ENCODE measurements at regions not wholly inside any gene's neighbourhood (a gene's known extent, or its start where the extent isn't known, plus 50 kb on each side); places are given as distances from the start of the nearest gene placed in this dataset.

DNA sequence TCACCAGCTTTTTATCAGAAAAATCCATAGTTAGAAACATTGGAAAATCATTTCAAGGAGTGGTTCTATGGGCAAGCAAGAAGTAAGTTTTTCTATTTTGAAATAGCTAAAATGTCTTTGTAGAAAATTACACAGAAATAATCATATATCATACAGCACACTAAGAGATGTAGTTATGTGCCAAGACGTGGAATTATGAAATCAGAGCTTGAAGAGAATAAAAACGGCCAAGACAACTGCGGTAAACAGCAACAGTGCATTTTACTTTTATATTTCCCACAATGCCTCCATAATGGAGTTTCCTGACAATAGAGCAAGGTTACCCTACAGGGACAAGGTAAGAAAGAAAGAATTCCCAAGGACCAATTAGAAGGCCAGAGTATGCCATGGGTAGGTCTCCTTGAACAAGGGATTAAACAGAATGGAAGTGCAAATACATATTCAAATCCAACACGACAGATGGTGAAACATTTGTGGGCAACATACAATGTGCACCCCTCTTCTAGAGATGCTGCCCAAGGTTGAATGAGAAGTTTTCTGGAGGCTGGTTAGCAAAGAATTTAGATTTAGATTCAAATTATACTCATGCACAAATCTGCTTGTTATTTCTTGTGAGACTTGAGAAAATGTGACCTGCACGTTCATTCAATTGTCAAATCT lies 76.1 kb upstream of the BTG1 start:
- no peak for DNase-seq

DNA sequence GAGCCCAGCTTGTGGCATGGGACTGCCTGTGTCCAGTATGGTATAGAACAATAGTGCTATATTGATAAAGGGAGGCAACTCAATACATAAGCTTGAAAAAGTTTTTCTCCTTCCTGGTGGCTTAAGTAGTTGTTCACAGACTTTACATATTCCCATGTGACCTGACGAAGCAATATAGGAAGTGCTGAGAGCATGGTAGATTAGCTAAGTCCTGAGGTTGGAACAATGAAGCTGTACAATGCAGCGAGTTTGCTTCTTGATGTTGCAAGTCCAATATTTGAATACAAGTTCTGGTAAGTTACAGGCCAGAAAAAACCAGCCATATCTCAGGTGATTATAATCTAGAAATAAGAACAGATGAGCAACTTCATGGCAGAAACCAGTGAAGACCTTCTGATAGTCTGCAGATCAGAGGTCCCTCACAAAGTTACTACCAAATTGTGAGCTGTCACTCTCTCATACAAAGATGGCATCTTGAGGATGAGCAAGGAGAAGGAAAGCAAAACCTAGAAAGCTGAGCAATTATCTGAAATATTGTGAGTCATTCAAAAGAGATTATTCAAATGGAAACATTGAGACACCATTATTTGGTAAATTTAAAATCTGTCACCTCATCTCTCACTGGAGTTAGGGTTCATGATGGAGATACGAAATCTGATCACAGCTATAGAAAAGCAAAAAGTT lies 72.9 kb upstream of the BTG1 start:
- no peak for DNase-seq

DNA sequence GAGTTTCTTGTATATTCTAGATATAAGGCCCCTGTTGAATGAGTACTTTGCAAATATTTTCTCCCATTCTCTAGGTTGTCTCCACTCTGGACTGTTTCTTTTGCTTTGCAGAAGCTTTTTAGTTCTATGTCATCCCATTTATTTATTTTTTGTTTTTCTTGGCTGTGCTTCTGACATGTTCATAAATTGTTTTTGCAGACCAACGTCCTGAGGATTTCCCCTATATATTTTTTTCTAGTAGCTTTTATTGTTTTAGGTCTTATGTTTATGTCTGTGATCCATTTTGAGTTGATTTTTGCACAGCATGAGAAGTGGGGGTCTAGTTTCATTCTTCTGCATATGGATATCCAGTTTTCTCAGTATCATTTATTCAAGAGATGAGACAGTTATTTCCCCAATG lies 70.4 kb upstream of the BTG1 start:
- DNase-seq, result no peak

DNA sequence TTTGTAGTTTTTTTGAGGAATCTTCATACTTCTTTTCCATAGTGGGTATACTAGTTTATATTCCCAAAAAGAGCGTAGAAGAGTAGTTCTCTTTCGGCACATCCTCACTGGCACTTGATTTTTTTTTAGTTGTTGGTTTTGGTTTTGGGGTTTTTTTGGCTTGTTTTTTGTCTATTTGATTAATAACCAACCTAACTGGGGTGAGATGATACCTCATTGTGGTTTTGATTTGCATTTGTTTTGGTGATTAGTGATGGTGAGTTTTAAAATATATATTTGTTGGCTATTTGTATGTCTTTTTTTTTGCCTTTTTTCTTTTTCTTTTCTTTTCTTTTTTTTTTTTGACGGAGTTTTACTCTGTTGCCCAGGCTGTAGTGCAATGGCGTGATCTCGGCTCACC lies 69.7 kb upstream of the BTG1 start:
- no peak for DNase-seq

DNA sequence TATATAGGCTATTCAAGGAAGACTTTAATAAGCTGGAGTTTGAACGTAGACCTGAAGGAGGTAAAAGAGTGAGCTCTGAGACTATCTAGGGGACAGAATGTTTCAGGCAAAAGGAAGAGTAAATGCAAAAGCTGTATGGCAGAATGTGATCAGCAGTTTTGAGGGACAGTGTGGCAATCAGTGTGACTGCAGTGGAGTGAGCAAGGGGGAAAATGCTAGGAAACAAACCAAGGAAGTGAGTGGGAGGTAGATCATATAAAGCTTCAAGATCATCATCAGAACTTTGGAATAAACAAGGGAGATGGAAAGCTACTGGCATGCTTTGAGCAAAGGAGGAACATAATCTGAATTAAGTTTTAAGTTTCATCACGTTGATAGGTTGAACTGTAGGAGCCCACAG lies 67.5 kb upstream of the BTG1 start:
- no peak for DNase-seq

DNA sequence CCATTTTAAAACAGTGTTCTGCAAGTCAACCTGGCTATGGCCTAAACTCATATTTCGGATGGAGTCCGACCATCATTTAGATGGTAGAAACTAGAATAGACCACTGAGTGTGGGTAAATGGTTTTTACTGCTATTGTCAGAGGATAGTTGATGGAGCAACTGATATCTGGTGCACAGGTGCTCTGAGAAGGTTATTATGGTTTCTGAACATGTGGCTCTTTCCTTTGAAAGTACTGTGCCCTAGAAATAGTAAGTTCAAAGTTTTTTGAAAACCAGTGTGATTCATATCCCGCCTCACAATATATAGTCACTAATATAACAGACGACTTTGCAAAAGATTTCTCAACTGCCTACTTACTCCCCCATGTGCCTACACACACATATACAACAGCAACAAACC lies 64.4 kb upstream of the BTG1 start:
- DNase-seq, result no peak

DNA sequence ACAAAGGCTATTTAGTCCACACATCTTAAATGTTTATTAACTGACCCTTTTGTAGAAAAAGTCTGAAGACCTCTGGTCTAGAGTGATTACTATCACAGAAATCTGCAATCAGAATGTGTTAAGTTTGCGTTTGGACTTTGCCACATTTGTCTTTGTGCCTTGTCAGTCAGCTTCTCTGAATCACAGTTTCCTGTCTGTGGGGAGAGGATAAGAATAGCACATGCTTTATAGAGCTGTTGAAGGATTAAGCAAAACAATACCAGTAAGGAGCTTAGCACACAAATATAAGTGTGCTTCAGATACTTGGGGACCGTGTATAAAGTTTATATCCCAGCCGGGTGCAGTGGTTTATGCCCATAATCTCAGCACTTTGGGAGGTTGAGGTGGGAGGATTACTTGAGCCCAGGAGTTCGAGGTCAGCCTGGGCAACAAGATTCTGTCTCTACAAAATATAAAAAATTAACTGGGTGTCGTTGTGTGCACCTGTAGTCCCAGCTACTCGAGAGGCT lies 63.0 kb upstream of the BTG1 start:
- no peak for DNase-seq

DNA sequence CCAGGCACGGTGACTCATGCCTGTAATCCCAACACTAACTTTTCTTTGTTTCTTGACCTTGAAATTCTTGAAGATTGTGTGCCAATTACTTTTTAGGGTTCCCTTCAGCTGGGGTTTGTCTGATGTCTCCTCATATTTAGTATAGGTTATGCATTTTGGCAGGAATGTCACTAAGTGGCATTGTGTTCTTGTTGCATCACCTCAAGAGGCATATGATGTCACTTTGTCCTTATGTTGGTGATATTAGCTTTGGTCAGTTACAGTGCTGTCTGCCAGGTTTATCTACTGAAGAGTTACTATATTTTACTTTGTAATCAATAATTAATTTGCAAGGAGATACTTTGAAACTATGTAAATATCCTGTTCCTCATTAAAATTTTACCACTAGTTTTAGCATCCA lies 61.0 kb upstream of the BTG1 start:
- no peak for DNase-seq

DNA sequence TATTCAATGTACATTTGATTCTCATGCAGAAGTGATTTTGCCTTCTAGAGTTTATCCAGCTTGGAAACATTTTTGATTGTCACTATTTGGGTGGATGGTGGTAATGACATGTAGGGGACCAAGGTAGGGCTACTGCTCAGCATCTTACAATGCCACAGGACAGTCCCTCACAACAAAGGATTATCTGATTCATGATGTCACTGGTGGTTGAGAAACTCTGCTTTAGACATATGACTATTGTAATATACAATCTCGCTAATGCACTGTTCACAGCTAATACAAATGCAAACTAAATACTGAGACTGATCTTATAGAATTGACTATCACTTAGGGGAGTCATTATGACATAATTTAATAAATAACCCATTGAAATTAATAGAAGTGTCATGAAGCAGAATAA lies 60.4 kb upstream of the BTG1 start:
- no peak for DNase-seq

DNA sequence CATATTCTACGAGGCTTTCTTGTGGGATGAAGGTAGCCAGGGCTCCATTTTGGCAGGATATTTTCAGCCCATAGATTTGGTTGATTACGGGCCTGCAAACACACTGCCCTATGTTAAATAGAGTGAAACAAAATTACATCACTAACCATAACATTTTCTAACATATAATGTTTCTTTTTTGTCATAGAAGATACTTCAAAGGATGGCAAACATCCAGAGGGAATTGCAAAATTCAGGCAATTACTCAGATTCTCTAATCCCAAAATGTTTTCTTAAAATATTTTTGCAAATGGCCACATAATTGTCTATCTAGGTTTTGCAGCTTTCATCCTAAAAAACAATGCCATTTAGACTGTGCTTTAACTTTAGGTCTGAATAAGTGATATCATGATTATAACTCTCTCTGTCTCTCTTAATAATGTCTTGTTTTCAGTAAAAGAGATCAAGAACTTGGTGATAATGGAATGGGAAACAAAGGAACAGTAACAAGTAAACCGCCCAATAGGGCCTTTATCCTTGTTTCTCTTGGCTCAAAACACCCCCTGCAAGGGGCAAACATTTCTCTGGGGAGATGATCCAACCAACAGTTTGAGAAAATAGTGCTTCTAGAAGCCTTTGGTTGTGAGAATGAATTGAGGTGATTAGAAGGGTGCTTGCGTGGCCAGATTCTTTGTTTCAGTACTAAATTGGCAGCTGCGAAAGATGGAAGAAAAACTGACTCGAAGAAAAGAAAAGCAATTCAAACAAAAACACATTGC lies 54.4 kb upstream of the BTG1 start:
- DNase-seq, result no peak

DNA sequence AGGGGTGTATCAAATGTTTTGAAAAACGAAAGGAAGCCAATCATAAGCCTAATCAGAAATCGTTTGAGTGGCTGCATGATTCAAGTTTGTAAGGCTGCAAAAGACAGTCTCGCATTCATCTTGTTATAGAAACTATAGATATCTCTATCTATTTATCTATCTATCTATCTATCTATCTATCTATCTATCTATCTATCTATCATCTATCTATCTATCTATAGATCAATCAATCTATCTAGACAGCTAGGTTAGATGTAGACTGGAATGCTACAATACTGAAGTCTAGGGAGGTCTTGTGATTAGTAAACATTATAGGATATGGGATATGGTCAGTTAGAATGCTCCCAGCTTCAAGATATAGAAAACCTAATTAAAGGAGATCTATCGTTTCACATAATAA lies 52.2 kb upstream of the BTG1 start:
- no peak for DNase-seq

DNA sequence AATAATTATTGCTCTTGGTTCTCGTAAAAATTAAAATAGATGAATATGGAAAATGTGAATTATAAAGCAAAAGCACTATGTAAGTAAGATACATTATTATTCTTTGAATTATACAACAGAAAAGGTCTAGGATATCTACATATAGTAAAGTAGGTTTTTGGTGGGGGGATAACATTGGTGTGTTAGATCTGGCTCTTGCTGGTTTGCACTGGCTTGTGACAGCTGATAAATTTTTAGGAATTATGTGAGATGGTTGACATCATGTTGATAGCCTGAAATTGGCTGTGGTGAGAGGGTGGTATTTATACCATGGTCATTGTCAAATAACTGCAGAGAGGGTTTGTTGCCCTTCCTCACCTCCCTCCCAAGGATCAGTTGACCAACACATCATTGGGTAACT lies 50.7 kb upstream of the BTG1 start:
- DNase-seq, result no peak
